Caco-2 (cell line): ENCODE measurements at regions not wholly inside any gene's neighbourhood (a gene's known extent, or its start where the extent isn't known, plus 50 kb on each side); places are given as distances from the start of the nearest gene placed in this dataset.

Source experiments
- BruUV-seq: library from RNA; stranded (reverse); fragments of 400-500 nt; replicated peaks from 2 replicates; lab custom pipeline; 2021; lab: Mats Ljungman, UMichigan
- CTCF ChIA-PET: fragments of 300-600 bp; sonication (Branson Sonifier 250); formaldehyde crosslinking; loops from one replicate; lab custom pipeline; 2022; ENCODE audit warnings: antibody characterized with exemption; lab: Charles Lee
- POLR2A ChIA-PET: fragments of 300-600 bp; sonication (Branson Sonifier 250); formaldehyde crosslinking; loops from one replicate; lab custom pipeline; 2022; ENCODE audit warnings: antibody characterized with exemption; lab: Charles Lee
- DNase-seq, 2 experiments: peaks; one replicate each; pipeline versions ENCODE4 v3.0.0 to v3.0.0-alpha.2; 2020 to 2022
- H3K27me3 ChIP-seq: replicated peaks from 2 replicates; pipeline ENCODE4 v1.6.0; 2011; ENCODE audit warnings: low read length; ENCODE audit not compliant: control insufficient read depth, insufficient read depth
- H3K36me3 ChIP-seq: 2 replicates; pipeline ENCODE4 v1.5.1; 2011; ENCODE audit warnings: low read length; ENCODE audit not compliant: control insufficient read depth, insufficient read depth
- H3K4me1 ChIP-seq: fragments of 250-450 bp; sonication (Bioruptor Pico); 2 replicates; pipeline ENCODE4 v1.5.1; 2020; ENCODE audit warnings: mild to moderate bottlenecking
- H3K4me3 ChIP-seq: 2 replicates; pipeline ENCODE4 v1.5.1; 2011; ENCODE audit warnings: low read depth, mild to moderate bottlenecking, control low read depth, low read length
- H3K9me3 ChIP-seq: fragments of 250-450 bp; sonication (Bioruptor Pico); 2 replicates; pipeline ENCODE4 v1.5.1; 2020; ENCODE audit warnings: mild to moderate bottlenecking, moderate library complexity
- H3K27ac Mint-ChIP-seq: one replicate; pipeline ENCODE4 v1.8.0; 2022; ENCODE audit warnings: mixed read lengths; ENCODE audit not compliant: unreplicated experiment
- H3K27me3 Mint-ChIP-seq: one replicate; pipeline ENCODE4 v1.8.0; 2022; ENCODE audit warnings: mixed read lengths; ENCODE audit not compliant: insufficient read depth, unreplicated experiment
- H3K36me3 Mint-ChIP-seq: one replicate; pipeline ENCODE4 v1.8.0; 2022; ENCODE audit warnings: mild to moderate bottlenecking, mixed read lengths; ENCODE audit not compliant: insufficient read depth, unreplicated experiment
- H3K4me1 Mint-ChIP-seq: one replicate; pipeline ENCODE4 v1.8.0; 2022; ENCODE audit warnings: low read depth, mixed read lengths; ENCODE audit not compliant: unreplicated experiment
- H3K4me3 Mint-ChIP-seq: one replicate; pipeline ENCODE4 v1.8.0; 2022; ENCODE audit warnings: mild to moderate bottlenecking, moderate library complexity, mixed read lengths; ENCODE audit not compliant: unreplicated experiment
- H3K9me3 Mint-ChIP-seq: one replicate; pipeline ENCODE4 v1.8.0; 2022; ENCODE audit warnings: mixed read lengths; ENCODE audit not compliant: unreplicated experiment
- CTCF ChIP-seq, 2 experiments: fragments of 200-600 bp in 1 of 2; IDR thresholded peaks; 1 replicate in 1 of 2; 2 replicates in 1 of 2; pipeline versions ENCODE4 v1.5.1 to v1.8.0; 2011 to 2022; ENCODE audit warnings: antibody characterized with exemption in 1 of 2, control low read depth in 1 of 2, inconsistent platforms in 1 of 2, low read depth in 1 of 2, low read length in 1 of 2, mild to moderate bottlenecking in 1 of 2, moderate library complexity in 1 of 2; ENCODE audit not compliant: insufficient read depth in 1 of 2, severe bottlenecking in 1 of 2, unreplicated experiment in 1 of 2
- intact Hi-C: fragments of 100-400 bp; cut with micrococcal nuclease; formaldehyde crosslinking; loops from one replicate; pipeline ENCODE4 v1.10.0; 2022; ENCODE audit not compliant: unreplicated experiment

DNA sequence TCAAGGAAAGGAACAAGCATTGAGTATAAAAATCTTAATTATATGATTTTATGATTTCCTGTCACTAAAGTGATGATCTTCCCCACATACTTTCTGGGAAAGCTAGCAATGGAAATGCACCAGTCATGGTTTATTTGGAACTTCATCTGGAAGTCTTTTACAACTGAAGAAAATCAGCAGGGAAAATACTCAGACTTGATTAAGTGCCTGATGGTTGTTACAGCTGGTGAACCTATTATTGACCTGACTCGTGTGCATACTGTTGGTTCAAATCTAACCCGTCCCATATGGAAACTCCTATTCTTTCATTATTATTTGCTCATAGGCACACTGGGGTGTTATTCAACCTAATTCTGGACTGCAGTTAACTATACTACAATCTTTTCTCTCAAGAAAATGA, 701.8 kb upstream of the CCDC54 start:
- no peaks in the 10 kb centered on the region for H3K36me3 Mint-ChIP-seq
- Histone ChIP-seq H3K4me3 (no peak overlapping the region), H3K27me3 (no peaks in the 10 kb centered on the region), H3K9me3 (no peaks in the 10 kb centered on the region), H3K4me1 (no peaks in the 10 kb centered on the region), H3K36me3 (no peaks in the 10 kb centered on the region)
- CTCF ChIA-PET = no interaction called here
- no peaks in the 10 kb centered on the region for H3K9me3 Mint-ChIP-seq
- no peaks in the 10 kb centered on the region for H3K4me1 Mint-ChIP-seq
- POLR2A ChIA-PET = no interaction called here
- no peak for DNase-seq
- no peak overlapping the region for H3K27ac Mint-ChIP-seq
- no peaks in the 10 kb centered on the region for H3K27me3 Mint-ChIP-seq
- H3K4me3 Mint-ChIP-seq = no peak overlapping the region
- no peak for TF ChIP-seq CTCF (IDR thresholded peaks at IDR 0.05; ENCODE audit: insufficient read depth in 1 of 2, low read depth in 1 of 2, low read length in 1 of 2, severe bottlenecking in 1 of 2, unreplicated experiment in 1 of 2)
- intact Hi-C loops = no loop called here
- BruUV-seq = no TSS peak

DNA sequence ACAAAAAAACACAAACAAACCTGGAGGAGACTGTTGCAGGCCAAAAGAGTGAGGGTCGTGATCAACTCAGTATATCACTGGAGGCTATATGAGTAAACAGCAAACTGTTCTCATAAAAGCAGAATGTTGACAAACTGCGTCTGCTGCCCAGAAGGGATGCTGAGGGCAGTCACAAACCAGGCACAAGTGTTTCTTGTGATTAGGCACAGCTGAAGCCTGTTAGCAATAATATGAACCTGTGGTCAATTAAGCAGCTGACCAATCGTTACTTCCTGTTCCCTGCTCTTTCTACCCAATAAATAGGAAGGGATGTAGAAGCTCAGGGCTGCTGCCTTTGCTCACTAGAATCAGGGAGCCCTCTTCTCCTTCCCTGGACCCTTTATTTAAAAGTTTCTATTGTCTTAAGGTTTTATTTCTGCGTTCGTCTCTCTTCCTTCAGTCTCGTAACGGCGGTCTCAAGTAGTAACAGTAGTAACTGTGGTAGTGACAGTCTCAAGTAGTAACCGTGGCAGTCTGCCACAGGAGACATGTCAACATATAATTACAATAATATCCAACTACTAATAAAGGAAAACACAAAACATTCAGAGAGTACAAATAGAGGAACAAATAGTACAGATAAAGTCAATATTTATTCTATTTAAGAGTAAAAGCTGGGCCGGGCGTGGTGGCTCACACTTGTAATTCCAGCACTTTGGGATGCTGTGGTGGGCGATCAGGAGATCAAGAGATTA, 698.4 kb upstream of the CCDC54 start:
- intact Hi-C loops = no loop called here
- CTCF ChIA-PET = no interaction called here
- H3K27me3 Mint-ChIP-seq = no peaks in the 10 kb centered on the region

DNA sequence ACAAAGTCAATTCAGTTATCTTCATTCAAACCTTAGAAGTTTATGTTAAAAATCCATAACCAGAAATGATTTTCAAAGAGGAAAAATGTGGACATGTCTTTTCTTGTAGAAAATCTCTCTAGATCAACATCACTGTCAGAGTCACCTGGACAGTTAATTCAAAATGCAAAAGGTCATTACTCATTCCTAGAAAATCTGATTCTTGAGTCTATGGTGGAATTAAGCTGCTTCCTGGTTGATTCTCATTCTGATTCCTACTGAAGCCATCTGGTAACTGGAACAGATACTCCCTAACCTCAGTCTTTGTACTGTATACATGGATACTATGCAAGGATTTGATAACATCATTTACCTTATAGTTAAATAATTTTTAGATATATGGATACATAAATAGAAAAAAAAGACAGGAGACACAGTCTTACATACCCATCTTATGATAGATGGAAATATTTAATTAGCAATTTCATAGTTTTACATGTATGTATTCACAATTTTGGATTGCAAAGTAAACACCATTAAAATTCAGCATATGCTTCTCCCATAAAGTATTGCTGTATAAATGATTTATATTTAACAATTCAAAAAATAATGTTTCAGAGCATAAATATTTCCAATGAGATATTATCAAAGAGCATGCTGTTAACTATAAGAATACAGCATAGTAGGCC, 693.2 kb upstream of the CCDC54 start:
- no peak overlapping the region for H3K27ac Mint-ChIP-seq
- TF ChIP-seq CTCF (IDR thresholded peaks at IDR 0.05; ENCODE audit: insufficient read depth in 1 of 2, low read depth in 1 of 2, low read length in 1 of 2, severe bottlenecking in 1 of 2, unreplicated experiment in 1 of 2) = no peak
- no peaks in the 10 kb centered on the region for H3K36me3 ChIP-seq
- no peaks in the 10 kb centered on the region for H3K4me1 ChIP-seq
- intact Hi-C loops = no loop called here
- no peaks in the 10 kb centered on the region for H3K4me1 Mint-ChIP-seq
- CTCF ChIA-PET = no interaction called here
- no peaks in the 10 kb centered on the region for H3K27me3 ChIP-seq
- no peaks in the 10 kb centered on the region for H3K9me3 ChIP-seq
- H3K27me3 Mint-ChIP-seq = no peaks in the 10 kb centered on the region
- no peak for DNase-seq
- POLR2A ChIA-PET = no interaction called here
- no peaks in the 10 kb centered on the region for H3K36me3 Mint-ChIP-seq
- no peaks in the 10 kb centered on the region for H3K9me3 Mint-ChIP-seq
- no peak overlapping the region for H3K4me3 Mint-ChIP-seq
- H3K4me3 ChIP-seq = no peak overlapping the region
- no TSS peak for BruUV-seq

More for the DNA sequence above, 698.4 kb upstream of the CCDC54 start:
- no peak for DNase-seq
- BruUV-seq = no TSS peak
- Histone ChIP-seq H3K4me3 (no peak overlapping the region), H3K4me1 (no peaks in the 10 kb centered on the region), H3K36me3 (no peaks in the 10 kb centered on the region), H3K9me3 (no peaks in the 10 kb centered on the region), H3K27me3 (no peaks in the 10 kb centered on the region)
- Mint-ChIP-seq H3K4me1 (no peaks in the 10 kb centered on the region), H3K27ac (no peak overlapping the region), H3K4me3 (no peak overlapping the region), H3K36me3 (no peaks in the 10 kb centered on the region), H3K9me3 (no peaks in the 10 kb centered on the region)
- no peak for TF ChIP-seq CTCF (IDR thresholded peaks at IDR 0.05; ENCODE audit: insufficient read depth in 1 of 2, low read depth in 1 of 2, low read length in 1 of 2, severe bottlenecking in 1 of 2, unreplicated experiment in 1 of 2)
- POLR2A ChIA-PET = no interaction called here
